Stimulated activated CD8-positive, alpha-beta memory T cell treated with anti-CD3 and anti-CD28 coated beads, Interleukin-15, amount 100 ng/mL, for 48 hours (primary cell): ENCODE measurements at regions not wholly inside any gene's neighbourhood (a gene's known extent, or its start where the extent isn't known, plus 50 kb on each side); places are given as distances from the start of the nearest gene placed in this dataset.
A peak's percentile ranks its signal among the peaks of the same experiment; 100 is the strongest.
"Not testable (repeated sequence)": the region's sequence is repeated elsewhere in the genome, so short reads cannot be mapped to it uniquely, and the experiment has no call there.

Experiments used
- DNase-seq, 2 donors: peaks; one replicate each; pipeline ENCODE4 v3.0.0-alpha.2; 2020; ENCODE audit warnings: low read depth in 2 of 2

DNA sequence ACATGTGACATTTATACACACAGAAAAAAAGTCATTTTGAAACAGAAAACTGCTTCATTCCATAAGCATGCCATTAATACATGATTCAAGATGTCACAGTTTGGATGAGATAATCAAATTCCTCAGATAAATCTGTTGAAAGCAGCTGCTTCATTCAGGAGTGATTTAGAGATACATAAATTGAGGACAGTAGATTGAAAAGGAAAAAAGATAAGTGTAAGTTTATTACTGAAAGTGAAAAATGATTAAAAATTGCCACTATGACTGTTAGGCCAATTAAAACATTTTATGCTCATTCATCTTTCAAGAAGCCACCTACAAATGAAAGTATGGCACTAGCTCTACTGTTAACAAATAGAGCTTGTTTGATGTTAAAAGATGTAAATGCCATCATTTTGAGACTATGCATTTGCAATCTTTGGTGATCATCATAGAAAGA, 136.9 kb upstream of the CDK6 start:
- DNase-seq, result no peak

DNA sequence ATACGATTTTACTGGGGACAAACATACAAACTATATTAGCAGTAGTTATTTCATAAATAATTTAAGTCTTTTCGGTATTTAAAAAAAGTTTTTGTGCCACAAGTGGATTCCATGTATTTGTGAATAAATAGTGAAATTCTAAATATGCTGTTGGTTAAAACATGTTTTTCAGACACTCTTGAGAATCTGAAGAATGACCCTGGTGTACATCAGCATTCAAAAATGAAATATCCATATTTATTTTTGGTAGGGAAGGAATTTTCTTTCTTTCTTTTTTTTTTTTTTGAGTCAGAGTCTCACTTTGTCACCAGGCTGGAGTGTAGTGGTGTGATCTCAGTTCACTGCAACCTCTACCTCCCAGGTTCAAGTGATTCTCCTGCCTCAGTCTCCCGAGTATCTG, 136.1 kb upstream of the CDK6 start:
- no peak for DNase-seq

DNA sequence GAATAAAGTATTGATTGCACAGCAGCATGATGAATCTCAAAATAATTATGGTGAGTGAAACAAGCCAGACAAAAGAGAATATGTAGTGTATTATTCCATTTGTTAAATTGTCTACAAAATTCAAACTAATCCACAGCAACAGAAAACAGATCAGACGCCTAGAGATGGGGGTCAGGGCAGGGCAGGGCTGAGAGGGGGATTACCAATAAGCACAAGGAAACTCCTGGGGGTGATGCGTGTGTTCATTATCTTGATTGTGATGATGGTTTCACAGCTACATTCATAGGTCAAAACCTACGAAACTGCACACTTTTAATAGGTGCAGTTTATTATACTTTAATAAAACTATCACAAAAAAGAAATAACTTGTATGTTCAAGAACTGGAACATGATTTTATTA, 132.7 kb upstream of the CDK6 start:
- peak in 1 of 2 donors; percentile 13 for DNase-seq

DNA sequence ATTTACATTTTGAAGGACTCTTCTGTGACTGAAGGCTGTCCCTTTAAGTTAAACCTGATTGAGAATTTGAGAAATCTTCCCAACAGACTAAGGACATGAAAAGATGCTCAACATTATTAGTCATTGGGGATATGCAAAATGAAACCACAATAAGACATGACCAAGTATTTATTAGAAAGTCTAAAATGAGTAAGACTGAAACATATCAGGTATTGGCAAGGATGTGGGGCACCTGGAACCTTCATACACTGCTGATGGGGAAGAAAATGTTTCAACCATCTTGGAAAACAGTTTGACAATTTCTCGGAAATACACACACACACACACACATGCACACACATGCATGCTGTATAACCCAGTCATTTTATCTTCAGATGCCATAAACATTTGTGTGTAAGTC, 132.1 kb upstream of the CDK6 start:
- no peak for DNase-seq

DNA sequence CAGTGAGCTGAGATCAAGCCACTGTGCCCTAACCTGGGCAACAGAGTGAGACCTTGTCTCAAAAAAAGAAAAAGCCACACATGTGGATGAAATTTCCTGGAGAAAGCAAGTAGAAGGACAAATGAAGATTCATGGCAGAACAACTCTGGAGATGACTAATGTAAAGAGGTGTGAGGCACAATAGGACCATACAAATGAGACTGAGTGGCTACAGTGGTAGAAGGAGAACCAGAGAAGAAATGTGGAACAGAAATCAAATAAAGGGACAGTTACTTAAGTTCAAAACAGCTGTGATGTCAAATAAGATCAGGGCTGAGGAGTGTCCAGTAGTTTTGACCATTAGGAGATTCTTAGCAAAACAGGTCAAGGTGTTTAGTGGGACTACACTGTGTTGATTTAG, 130.9 kb upstream of the CDK6 start:
- no peak for DNase-seq

DNA sequence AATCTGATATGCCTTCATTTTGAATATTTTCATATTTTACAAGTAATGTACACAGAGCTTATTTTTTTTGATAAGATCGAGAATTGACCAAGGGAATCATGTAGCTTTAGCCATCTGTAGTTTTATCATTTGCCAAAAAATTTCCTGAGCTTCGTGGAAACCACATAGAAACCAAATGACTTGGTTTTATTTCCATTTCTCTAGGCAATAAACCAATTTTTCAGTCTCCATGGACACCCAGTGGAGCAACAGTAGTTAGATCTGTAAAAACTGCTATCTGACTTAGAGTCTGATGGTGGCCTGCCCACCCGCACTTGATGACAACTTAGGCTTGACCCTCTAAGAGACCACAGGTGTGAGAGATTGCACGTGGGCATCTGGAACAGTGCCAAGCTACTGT, 127.8 kb upstream of the CDK6 start:
- DNase-seq, result no peak

DNA sequence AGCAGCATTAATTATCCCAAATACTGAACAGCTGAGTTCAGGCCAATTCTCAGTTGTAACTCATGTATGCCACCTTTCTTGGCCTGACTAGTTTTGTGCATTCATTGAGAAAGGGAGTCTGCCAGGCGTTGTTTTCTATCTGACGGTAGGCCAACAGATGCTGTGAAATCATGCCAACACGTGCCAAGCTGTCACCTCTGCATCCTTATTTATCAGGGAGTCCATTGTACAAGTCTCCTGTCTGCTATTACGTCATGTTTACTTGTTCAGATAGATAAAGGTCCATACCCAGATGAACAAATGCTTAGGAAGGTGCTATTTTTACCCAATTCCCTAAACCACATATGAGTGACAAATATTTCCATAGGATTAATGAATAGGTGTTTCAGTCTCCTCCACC, 127.2 kb upstream of the CDK6 start:
- DNase-seq, result no peak

DNA sequence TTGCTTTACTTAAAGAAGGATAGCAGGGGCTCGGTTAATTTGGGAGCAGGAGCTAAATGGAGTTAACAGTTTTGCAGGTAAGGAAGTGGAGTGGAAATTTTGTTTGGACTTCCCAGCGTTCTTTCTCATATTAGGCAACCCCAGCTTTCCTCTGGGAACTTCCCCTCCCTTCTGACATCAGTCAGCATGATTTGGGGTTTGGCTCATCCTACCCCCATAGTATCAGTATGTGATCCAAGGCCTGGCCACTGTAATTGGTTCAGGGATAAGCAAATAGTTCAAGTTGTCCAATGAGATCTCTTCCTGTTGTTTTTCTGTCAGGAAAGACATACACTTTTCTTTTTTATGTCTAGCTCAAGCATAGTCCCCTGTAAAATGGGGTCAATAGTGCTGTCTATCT, 125.6 kb upstream of the CDK6 start:
- no peak for DNase-seq

DNA sequence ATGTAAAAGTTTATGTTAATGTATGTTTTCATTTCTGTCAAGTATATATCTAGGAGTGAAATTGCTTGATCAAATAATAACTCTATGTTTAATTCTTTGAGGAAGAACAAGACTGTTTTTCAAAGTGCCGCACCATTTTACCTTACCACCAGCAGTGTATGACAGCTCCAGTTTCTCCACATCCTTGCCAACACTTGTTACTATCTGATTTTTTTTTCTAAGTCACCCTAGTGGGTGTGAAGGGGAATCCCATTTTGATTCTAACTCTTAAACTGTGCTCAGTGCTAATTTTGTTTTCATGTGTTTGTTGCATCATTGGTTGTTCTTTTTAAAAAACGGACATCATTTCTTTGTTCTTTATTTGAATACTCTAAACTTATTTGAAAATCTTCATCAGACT, 120.2 kb upstream of the CDK6 start:
- DNase-seq, result no peak

DNA sequence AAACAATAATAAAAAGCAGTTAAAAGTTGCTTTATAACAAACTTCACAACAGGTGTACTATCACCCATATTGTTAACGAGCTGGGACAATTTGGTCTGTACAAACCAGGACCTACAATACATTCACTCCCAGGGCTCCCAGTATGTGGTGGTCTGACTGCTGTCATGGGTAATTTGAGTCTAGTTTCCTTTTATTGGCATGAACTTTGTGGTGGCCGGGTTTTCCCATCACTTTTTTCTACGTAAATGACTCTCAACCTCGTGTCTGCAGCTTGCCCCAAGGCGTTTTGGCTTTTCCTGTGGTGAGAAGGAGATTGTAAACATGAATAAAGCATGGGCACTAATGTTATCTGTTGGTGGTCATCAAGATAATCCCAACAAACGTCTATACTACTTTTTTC, 118.7 kb upstream of the CDK6 start:
- DNase-seq, result peak; percentile 46 to 57

DNA sequence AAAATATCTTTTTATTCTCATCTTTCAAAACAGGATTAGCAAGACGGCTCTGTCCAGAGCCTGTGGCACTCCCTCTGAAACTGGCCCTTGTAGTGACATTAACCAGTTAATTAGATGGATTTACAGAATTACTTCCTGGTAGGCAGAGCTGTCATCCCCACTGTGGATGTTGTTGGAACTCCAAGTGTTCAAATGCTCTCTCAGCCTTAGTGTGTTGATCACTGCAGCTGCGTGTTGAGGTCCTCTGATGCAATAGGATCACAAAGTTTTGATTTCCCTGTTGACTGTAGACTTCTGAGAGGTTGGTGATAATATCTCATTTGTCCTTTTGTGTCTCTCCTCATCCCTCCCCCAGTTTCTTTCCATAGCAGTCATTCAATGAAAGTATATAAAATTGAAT, 117.3 kb upstream of the CDK6 start:
- DNase-seq, result no peak

DNA sequence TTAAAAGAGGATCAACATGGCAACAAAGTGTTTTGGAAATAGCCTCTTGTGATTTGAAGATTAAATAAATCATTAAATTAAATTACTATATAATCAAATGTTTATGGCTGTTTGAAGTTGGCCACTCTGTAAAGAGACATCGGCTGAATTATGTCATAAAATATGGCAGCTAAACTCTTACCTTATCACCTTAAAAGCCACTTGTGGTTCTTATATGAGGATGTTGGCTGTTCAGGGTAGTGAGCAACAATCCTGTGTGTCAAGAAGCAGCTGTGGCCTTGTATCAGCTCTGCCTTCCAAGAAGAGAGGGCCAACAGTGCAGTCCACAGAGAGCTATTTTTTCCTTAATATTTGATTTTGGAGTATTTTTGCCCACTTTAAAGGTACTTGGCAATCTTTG, 113.4 kb upstream of the CDK6 start:
- no peak for DNase-seq

DNA sequence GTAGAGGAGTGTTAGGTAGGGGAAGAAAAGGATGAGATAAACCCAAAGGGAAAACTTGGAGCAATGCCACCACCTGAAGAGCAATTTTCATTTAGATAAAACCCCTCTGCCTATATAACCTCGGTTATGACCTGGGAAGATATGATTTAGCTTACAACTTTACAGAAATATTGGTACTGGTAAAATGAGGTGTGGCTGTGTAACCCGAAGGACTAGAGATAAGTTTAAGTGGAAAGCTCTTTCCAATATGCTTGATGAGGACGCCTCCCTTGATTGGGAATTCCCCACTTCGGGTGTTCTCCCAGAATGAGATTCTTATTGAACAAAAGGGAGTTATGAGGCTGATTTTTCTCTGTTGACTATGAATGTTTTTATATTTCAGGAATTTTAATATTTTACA, 109.5 kb upstream of the CDK6 start:
- DNase-seq, result no peak

DNA sequence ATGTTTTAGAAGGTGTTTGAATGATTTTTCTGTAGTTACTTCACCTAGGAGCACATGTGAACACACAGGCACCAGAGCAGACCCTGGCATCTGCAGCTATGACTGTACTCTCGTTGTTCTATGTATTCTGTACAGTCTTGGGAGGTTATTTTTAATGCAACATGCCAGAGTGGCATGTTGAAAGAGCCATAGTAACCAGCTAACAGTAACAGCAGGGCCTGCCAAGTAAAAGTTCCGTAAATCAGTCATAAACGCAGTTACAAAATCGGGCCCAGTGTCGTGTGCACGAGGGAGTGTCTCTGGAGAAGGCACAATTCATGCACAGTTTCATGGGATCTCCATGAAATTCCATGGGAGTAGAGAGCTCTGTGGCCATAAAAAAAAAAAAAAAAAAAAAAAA, 108.3 kb upstream of the CDK6 start:
- no peak for DNase-seq

DNA sequence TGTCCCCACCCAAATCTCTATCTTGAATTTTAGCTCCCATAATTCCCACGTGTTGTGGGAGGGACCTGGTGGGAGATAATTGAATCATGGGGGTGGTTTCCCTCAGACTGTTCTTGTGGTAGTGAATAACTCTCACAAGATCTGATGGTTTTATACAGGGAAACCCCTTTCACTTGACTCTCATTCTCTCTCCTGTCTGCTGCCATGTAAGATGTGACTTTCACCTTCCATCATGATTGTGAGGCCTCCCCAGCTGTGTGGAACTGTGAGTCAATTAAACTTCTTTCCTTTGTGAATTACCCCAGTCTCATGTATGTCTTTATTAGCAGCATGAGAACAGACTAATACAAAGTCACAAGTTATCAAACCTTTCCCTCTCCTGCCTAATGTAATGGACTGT, 106.3 kb upstream of the CDK6 start:
- DNase-seq, result not testable (repeated sequence)

DNA sequence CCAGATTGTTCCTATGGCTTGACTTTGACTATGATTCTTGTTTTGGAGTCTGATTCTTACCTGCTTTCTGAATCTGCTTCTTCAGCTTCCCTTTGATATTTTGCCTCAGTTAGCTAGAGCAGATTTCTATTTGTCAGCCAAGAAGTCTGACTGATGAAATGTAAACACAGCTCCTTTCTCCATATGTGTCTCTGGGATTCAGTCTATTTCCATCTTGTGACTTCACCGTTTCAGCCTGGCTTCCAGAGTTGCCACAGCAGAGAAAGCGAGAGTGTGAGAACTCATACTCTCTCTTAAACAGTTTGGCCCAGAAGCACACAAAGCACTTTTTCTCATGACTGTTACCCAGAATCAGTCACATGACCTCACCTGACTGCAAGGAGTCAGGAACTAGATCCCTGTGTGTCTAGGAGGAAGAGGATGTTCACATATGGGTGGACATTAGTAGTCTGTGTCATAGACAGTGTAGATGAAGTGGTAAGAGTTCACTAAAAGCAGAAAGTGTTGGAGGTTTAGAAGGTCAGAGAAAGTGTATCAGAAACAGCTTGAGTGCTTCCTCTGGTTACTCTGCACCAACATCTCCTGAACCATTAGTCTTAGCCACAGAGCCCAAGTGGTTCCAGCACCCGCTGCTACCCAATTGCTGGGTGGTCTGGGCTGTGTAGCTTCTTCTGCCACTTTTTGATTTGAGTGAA, 103.4 kb upstream of the CDK6 start:
- no peak for DNase-seq

DNA sequence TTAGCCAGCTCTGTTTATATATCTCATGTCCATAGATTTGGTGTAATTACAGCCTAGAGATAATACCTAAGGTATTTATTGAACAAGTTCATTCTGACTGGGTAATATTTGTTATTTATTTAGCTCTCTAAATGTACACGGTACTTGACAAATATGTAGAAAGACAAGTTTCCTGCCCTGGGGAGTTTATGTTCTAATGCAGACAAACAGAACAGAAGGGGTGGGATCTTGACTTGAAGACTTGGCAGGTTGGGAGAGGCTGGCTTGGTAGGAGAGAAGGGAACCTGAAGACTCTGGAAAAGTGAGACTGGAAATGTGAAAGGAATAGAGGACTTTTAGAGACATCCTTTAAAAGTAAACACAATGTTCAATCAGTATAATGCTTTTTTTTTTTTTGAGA, 97.7 kb upstream of the CDK6 start:
- DNase-seq, result no peak

DNA sequence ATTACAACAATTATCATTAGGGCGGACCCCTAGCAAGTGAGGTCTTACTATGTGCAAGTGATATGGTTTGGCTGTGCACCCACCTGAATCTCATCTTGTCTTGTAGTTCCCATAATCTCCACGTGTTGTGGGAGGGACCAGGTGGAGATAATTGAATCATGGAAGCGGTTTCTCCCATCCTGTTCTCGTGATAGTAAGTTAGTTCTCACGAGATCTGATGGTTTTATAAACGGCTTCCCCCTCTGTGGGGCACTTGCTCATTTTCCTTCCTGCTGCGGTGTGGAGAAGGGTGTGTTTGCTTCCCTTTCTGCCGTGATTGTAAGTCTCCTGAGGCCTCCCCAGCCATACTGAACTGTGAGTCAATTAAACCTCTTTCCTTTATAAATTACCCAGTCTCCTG, 96.1 kb upstream of the CDK6 start:
- DNase-seq, result no peak

DNA sequence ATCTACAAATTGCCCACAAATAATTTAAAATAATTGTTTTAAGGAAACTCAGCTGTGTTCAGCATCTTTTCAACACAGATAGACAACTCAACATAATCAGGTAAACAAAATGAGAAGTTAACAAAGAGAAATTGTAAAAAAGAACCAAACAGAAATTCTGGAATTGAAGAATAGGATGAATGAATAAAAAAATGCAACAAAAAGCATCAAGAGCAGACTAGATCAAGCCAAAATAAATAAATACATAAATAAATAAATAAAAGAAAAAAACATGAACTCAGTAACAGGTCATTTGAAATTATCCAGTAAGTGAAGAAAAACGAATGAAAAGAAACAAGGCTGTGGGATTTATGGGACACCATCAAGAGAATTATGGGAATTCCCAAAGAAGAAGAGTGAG, 94.0 kb upstream of the CDK6 start:
- DNase-seq, result no peak

DNA sequence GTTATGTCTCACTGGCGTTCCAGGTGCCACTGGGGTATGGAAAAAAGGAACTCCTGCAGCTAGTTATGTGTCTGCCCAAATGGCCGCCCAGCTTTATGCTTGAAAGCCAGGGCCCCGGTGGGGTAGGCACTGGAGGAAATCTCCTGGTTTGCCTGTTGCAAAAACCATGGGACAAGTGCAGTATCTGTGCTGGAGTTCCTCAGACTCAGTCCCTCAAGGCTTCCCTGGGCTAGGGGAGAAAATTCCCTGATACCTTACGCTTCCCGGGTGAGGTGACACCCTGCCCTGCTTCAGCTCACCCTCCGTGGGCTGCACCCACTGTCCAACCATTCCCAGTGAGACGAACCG, 90.3 kb upstream of the CDK6 start:
- DNase-seq, result no peak

DNA sequence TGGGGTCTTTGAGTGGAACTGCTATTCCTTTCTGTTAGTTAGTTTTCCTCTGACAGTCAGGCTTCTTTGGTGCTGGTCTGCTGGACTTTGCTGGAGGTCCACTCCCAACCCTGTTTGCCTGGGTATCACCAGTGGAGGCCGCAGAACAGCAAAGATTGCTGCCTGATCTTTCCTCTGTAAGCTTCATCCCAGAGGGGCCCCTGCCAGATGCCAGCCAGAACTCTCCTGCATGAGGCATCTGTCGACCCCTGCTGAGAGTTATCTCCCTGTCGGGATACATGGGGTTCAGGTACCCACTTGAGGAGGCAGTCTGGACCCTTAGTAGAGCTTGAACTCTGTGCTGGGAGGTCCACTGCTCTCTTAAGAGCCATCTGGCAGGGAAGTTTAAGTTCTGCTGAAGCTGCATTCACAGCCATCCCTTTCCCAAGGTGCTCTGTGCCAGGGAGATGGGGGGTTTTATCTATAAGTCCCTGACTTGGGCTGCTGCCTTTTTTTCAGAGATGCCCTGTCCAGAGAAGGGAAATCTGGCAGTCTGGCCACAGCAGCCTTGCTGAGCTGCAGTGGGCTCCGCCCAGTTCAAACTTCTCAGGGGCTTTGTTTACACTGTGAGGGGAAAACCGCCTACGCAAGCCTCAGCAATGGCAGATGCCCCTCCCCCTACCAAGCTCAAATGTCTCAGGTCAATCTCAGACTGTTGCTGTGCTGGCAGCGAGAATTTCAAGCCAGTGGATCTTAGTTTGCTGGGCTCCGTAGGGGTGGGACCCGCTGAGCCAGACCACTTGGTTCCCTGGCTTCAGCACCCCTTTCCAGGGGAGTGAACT, 89.7 kb upstream of the CDK6 start:
- no peak for DNase-seq

DNA sequence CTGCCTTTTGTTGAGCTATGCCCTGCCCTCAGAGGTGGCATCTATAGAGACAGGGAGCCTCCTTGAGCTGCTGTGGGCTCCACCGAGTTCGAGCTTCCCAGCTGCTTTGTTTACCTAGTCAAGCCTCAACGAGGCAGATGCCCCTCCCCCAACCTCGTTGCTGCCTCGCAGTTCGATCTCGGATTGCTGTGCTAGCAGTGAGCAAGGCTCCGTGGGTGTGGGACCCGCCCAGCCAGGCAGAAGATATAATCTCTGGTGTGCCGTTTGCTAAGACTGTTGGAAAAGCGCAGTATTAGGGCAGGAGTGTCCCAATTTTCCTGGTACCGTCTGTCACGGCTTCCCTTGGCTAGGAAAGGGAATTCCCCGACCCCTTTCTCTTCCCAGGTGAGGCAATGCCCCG, 88.4 kb upstream of the CDK6 start:
- DNase-seq, result no peak

DNA sequence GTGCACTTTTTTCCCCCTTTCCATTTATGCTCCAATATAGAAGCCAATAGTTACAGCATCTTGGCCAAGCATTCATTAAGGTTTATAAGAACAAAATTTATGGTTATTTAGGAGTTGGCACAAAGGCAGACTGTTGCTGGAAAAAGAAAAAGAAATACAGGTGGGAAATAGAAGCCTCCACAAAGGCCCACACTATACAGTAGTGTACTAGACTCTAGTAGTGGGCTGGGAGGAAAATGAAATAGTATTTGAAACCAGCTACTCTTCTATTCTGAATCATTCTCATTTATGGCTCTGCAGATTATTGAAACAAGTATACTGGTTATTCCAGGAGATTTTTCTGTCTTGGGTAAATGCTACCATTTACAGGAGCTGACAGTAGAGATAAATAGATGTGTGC, 80.9 kb upstream of the CDK6 start:
- no peak for DNase-seq

DNA sequence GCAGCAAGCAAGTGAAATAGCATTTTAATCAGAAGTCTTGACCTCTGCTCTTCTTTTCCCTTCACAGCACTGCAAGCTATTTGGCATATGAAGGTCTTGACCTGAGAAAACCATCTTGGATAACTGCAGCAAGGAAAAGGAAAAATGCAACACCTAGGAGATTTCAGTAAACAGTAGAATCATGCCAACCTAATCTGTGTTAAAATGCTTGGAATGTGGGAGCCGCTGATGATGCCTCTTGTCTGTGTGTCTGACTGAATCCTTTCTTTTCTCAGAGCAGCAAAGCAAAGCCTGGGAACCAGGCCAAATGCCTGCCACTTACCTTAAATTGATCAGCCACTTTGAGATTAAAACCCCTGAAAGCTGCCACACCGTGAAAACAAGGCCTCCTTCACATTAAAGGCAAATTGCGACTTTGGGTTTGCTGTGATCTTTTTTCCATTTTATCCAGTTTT, 80.4 kb upstream of the CDK6 start:
- DNase-seq, result no peak
